PC-9 (cell line): ENCODE measurements at regions not wholly inside any gene's neighbourhood (a gene's known extent, or its start where the extent isn't known, plus 50 kb on each side); places are given as distances from the start of the nearest gene placed in this dataset.
"Not testable (repeated sequence)": the region's sequence is repeated elsewhere in the genome, so short reads cannot be mapped to it uniquely, and the experiment has no call there.

Experiments used
- BruUV-seq: library from RNA; stranded (reverse); fragments of 400-500 nt; replicated peaks from 2 replicates; lab custom pipeline; 2021; lab: Mats Ljungman, UMichigan
- CTCF ChIA-PET: fragments of 300-600 bp; sonication (Branson Sonifier 250); formaldehyde crosslinking; loops from one replicate; lab custom pipeline; 2022; ENCODE audit warnings: antibody characterized with exemption; lab: Charles Lee
- POLR2A ChIA-PET: fragments of 300-600 bp; sonication (Branson Sonifier 250); formaldehyde crosslinking; loops from one replicate; lab custom pipeline; 2022; ENCODE audit warnings: antibody characterized with exemption; ENCODE audit not compliant: unreplicated experiment; lab: Charles Lee
- DNase-seq, 2 experiments: peaks; one replicate each; pipeline versions ENCODE4 v3.0.0 to v3.0.0-alpha.2; 2015 to 2022; ENCODE audit warnings: mixed read lengths in 1 of 2
- H2AFZ ChIP-seq: fragments of 200-600 bp; sonication (generic); 2 replicates; pipeline ENCODE4 v1.8.1; 2017; ENCODE audit warnings: antibody characterized with exemption
- H3F3A ChIP-seq: fragments of 200-600 bp; sonication (generic); 2 replicates; pipeline ENCODE4 v1.8.1; 2017; ENCODE audit warnings: antibody characterized with exemption, mild to moderate bottlenecking, low read depth; ENCODE audit not compliant: insufficient read depth
- H3K27ac ChIP-seq: fragments of 200-600 bp; sonication (generic); 2 replicates; pipeline ENCODE4 v1.6.1; 2016; ENCODE audit warnings: mixed run types
- H3K27me3 ChIP-seq: fragments of 200-600 bp; sonication (generic); 2 replicates; pipeline ENCODE4 v1.6.1; 2016; ENCODE audit warnings: low read depth, mixed run types; ENCODE audit not compliant: insufficient read depth
- H3K36me3 ChIP-seq: fragments of 200-600 bp; sonication (generic); 2 replicates; pipeline ENCODE4 v1.6.1; 2016; ENCODE audit warnings: low read depth, mixed run types
- H3K4me1 ChIP-seq: fragments of 200-600 bp; sonication (generic); replicated peaks from 2 replicates; pipeline ENCODE4 v1.6.1; 2016; ENCODE audit warnings: mixed run types; ENCODE audit not compliant: insufficient read depth
- H3K4me2 ChIP-seq: fragments of 200-600 bp; sonication (generic); 2 replicates; pipeline ENCODE4 v1.6.1; 2017; ENCODE audit warnings: mixed run types
- H3K4me3 ChIP-seq: fragments of 200-600 bp; sonication (generic); 2 replicates; pipeline ENCODE4 v1.6.1; 2016; ENCODE audit warnings: mixed run types
- H3K79me2 ChIP-seq: fragments of 200-600 bp; sonication (generic); 2 replicates; pipeline ENCODE4 v1.6.1; 2017; ENCODE audit warnings: low read depth, mixed run types
- H3K9me2 ChIP-seq: fragments of 200-600 bp; sonication (generic); 2 replicates; pipeline ENCODE4 v1.8.1; 2017; ENCODE audit warnings: mild to moderate bottlenecking; ENCODE audit not compliant: insufficient read depth
- H3K9me3 ChIP-seq: fragments of 200-600 bp; sonication (generic); 2 replicates; pipeline ENCODE4 v1.8.1; 2016; ENCODE audit warnings: low read depth; ENCODE audit not compliant: insufficient read depth
- H4K20me1 ChIP-seq: fragments of 200-600 bp; sonication (generic); 2 replicates; pipeline ENCODE4 v1.8.1; 2017; ENCODE audit not compliant: insufficient read depth
- EZH2 ChIP-seq: fragments of 200-600 bp; sonication (generic); IDR thresholded peaks from 2 replicates; pipeline ENCODE4 v1.8.0; 2017; ENCODE audit warnings: antibody characterized with exemption, low read depth
- intact Hi-C: fragments of 100-400 bp; cut with micrococcal nuclease; formaldehyde crosslinking; loops from one replicate; pipeline ENCODE4 v1.10.0; 2022; ENCODE audit not compliant: unreplicated experiment
- TF ChIP-seq, protein P1 (sequence below): fragments of 200-600 bp; sonication (generic); conservative IDR thresholded peaks from 2 replicates; pipeline ENCODE4 v1.6.1; 2017; ENCODE audit warnings: mixed run types, antibody characterized with exemption, mild to moderate bottlenecking, moderate library complexity

DNA sequence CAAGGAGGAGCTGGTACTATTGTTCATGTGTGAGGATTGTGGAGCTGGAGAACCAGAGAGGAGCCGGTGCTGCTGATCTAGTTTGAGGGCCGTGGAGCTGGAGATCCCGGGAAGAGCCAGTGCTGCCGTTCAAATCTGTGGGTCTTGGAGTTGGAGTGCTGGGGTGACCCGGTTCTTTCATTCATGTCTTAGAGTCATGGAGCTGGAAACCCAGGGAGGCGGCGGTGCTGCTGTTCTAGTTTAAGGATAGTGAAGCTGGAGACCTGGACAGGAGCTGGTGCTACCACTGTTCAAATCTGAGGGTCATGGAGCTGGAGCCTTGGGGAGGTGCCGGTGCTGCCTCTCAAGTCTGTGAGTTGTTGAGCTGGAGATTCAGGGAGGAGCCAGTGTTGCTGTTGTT lies 88.5 kb upstream of the ZNF479 start:
- BruUV-seq, result no TSS peak
- intact Hi-C loops, result no loop called here
- Histone ChIP-seq H3K27me3 (no peaks in the 10 kb centered on the region; the same call in 1 of the 2 replicates), H3F3A (no peaks in the 10 kb centered on the region), H3K27ac (no peak overlapping the region), H3K79me2 (no peaks in the 10 kb centered on the region), H4K20me1 (no peaks in the 10 kb centered on the region), H2AFZ (no peak overlapping the region), H3K36me3 (no peaks in the 10 kb centered on the region), H3K4me3 (no peak overlapping the region), H3K9me3 (no peaks in the 10 kb centered on the region), H3K4me2 (no peak overlapping the region), H3K9me2 (no peaks in the 10 kb centered on the region), H3K4me1 (no peaks in the 10 kb centered on the region)
- DNase-seq, result no peak
- ChIA-PET CTCF (no interaction called here), POLR2A (no interaction called here)
- TF ChIP-seq EZH2, result no peak
- TF ChIP-seq, protein P1, sequence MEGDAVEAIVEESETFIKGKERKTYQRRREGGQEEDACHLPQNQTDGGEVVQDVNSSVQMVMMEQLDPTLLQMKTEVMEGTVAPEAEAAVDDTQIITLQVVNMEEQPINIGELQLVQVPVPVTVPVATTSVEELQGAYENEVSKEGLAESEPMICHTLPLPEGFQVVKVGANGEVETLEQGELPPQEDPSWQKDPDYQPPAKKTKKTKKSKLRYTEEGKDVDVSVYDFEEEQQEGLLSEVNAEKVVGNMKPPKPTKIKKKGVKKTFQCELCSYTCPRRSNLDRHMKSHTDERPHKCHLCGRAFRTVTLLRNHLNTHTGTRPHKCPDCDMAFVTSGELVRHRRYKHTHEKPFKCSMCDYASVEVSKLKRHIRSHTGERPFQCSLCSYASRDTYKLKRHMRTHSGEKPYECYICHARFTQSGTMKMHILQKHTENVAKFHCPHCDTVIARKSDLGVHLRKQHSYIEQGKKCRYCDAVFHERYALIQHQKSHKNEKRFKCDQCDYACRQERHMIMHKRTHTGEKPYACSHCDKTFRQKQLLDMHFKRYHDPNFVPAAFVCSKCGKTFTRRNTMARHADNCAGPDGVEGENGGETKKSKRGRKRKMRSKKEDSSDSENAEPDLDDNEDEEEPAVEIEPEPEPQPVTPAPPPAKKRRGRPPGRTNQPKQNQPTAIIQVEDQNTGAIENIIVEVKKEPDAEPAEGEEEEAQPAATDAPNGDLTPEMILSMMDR, result no peak

DNA sequence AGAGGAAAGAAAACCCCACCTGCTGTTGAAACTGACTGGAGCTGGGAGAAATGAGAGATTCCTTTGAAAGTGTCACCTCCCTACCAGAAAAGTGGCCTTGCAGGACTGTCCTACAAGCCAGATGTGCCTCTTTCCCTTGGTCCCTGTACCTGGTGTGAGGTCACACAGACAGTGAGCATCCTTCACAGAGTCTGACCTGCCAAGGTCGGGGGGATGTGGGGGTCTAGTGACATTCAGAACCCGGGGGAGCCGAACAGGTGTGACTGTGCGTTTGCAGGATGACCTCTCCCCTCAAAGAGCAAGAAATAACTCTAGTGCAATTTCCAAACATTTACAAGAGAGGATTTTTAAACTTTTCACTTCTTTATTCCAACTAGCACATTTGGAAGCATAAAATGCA lies 93.4 kb upstream of the ZNF479 start:
- H3F3A ChIP-seq, result no peaks in the 10 kb centered on the region
- CTCF ChIA-PET, result no interaction called here
- H3K9me3 ChIP-seq, result no peaks in the 10 kb centered on the region
- H2AFZ ChIP-seq, result no peak overlapping the region
- no peak for DNase-seq
- no peaks in the 10 kb centered on the region for H3K79me2 ChIP-seq
- H3K9me2 ChIP-seq, result no peaks in the 10 kb centered on the region
- no peaks in the 10 kb centered on the region for H3K36me3 ChIP-seq
- no peaks in the 10 kb centered on the region for H3K4me1 ChIP-seq
- no peak overlapping the region for H3K4me2 ChIP-seq
- intact Hi-C loops, result no loop called here
- H3K4me3 ChIP-seq, result no peak overlapping the region
- no peak for TF ChIP-seq EZH2
- TF ChIP-seq, protein P1, result no peak
- no TSS peak for BruUV-seq
- no peak overlapping the region for H3K27ac ChIP-seq
- POLR2A ChIA-PET, result no interaction called here
- peaks cover 3% of the 10 kb centered on the region; the same call in 1 of the 2 replicates for H3K27me3 ChIP-seq
- H4K20me1 ChIP-seq, result no peaks in the 10 kb centered on the region

DNA sequence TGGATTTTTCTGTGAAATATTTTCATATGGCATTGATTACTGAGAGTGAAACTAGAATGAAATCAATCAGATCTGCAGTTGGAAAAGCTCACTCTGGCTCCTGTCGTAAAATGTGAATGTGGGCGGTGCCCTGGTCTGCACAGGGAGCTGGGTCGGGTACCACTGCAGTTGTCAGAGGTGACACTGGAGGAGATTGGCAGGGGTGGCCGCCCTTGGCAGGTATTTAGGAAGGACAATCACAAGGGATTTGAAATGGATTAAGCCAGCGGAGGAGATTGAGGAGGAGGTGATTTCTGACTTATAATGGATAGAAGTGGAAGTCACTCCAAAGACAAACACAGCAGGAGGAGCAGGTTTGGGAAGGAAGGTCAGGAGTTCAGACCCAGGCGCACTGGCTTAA lies 109.0 kb upstream of the ZNF479 start:
- H3K4me1 ChIP-seq, H3K27ac ChIP-seq, H3K79me2 ChIP-seq, intact Hi-C loops, H3K27me3 ChIP-seq, DNase-seq, CTCF ChIA-PET, POLR2A ChIA-PET, H3K9me2 ChIP-seq, H2AFZ ChIP-seq, H3K36me3 ChIP-seq, H3K4me2 ChIP-seq, BruUV-seq, H3F3A ChIP-seq, H3K9me3 ChIP-seq, H4K20me1 ChIP-seq, H3K4me3 ChIP-seq: not testable (repeated sequence)

DNA sequence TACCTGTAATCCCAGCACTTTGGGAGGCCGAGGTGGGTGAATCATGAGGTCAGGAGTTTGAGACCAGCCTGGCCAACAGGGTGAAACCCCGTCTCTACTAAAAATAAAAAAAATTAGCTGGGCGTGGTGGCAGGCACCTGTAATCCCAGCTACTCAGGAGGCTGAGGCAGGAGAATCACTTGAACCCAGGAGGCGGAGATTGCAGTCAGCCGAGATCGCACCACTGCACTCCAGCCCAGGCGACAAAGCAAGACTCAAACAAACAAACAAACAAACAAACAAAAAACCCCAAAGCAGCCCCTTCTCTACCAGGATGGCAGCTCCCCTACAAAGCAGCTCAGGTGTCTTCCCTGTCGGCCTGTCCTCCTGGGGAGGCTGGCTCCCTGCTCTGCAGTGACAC lies 111.3 kb upstream of the ZNF479 start:
- intact Hi-C loops, H4K20me1 ChIP-seq, H3K79me2 ChIP-seq, DNase-seq, H3K4me3 ChIP-seq, H3K27me3 ChIP-seq, POLR2A ChIA-PET, H3K4me2 ChIP-seq, H2AFZ ChIP-seq, BruUV-seq, H3K36me3 ChIP-seq, H3K27ac ChIP-seq, H3K9me2 ChIP-seq, H3K4me1 ChIP-seq, CTCF ChIA-PET, H3K9me3 ChIP-seq, H3F3A ChIP-seq: not testable (repeated sequence)

DNA sequence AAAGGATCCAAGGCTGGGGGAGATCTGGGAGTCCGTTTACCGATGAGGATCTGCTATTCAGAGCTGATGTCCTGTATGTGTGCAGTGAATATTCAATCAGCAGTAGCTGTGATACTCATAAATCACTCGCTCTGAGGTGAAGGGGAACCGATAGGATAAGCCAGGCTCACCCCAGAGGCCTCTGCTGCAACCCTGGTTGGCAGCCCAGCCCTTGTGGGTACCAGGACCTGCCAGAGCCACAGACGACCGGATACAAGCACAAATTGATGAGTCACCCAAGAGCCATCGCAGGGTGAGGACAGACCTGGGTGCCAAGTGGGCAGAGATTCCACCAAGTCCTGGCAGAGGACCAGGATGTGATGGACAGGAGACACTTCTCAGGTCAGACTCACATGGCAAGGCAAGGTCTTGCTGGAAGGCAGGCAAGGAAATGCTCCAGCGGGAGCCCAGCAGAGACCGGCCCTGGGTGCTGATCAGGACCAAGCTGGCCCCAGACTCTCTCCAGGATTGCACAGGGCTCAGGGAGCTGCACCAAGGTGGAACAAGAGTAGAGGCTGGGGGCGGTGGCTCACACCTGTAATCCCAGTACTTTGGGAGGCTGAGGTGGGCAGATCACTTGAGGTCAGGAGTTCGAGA lies 112.2 kb upstream of the ZNF479 start:
- H3K9me2 ChIP-seq, H3K79me2 ChIP-seq, H3K9me3 ChIP-seq, CTCF ChIA-PET, H4K20me1 ChIP-seq, H3K36me3 ChIP-seq, H3K4me3 ChIP-seq, H3K27me3 ChIP-seq, H3K4me1 ChIP-seq, H3F3A ChIP-seq, H3K27ac ChIP-seq, BruUV-seq, H3K4me2 ChIP-seq, intact Hi-C loops, DNase-seq, POLR2A ChIA-PET, H2AFZ ChIP-seq: not testable (repeated sequence)
